ENCODE measurements at regions not wholly inside any gene's neighbourhood (a gene's known extent, or its start where the extent isn't known, plus 50 kb on each side); places are given as distances from the start of the nearest gene placed in this dataset.

GRCh38 chr11:112723676-112724495 is 237.3 kb upstream of the NCAM1 start:
- no peak overlapping the region for H3K27ac ChIP-seq (ENCODE audit: low read depth, low read length)
- H3K4me3 ChIP-seq (ENCODE audit: low read depth, low read length), result no peak overlapping the region
- H3K9me3 ChIP-seq (ENCODE audit: control insufficient read depth, insufficient read depth, low read length), result no peaks in the 10 kb centered on the region
- H3K27me3 ChIP-seq (ENCODE audit: control insufficient read depth, insufficient read depth, low read length), result no peaks in the 10 kb centered on the region
- H3K9ac ChIP-seq (ENCODE audit: low read depth, low read length), result no peak overlapping the region
- no peaks in the 10 kb centered on the region for H3K36me3 ChIP-seq (ENCODE audit: control insufficient read depth, insufficient read depth, low read length)
- H3K4me1 ChIP-seq (ENCODE audit: control insufficient read depth, insufficient read depth, low read length), result no peaks in the 10 kb centered on the region

GRCh38 chr11:112724496-112724790 is 236.8 kb upstream of the NCAM1 start:
- H3K36me3 ChIP-seq (ENCODE audit: control insufficient read depth, insufficient read depth, low read length), result no peaks in the 10 kb centered on the region
- H3K27ac ChIP-seq (ENCODE audit: low read depth, low read length), result no peak overlapping the region
- no peaks in the 10 kb centered on the region for H3K27me3 ChIP-seq (ENCODE audit: control insufficient read depth, insufficient read depth, low read length)
- H3K9me3 ChIP-seq (ENCODE audit: control insufficient read depth, insufficient read depth, low read length), result no peaks in the 10 kb centered on the region
- no peaks in the 10 kb centered on the region for H3K4me1 ChIP-seq (ENCODE audit: control insufficient read depth, insufficient read depth, low read length)
- H3K4me3 ChIP-seq (ENCODE audit: low read depth, low read length), result no peak overlapping the region
- H3K9ac ChIP-seq (ENCODE audit: low read depth, low read length), result no peak overlapping the region

GRCh38 chr11:112725636-112726035 is 235.6 kb upstream of the NCAM1 start:
- no peak overlapping the region for H3K27ac ChIP-seq (ENCODE audit: low read depth, low read length)
- H3K27me3 ChIP-seq (ENCODE audit: control insufficient read depth, insufficient read depth, low read length), result no peaks in the 10 kb centered on the region
- no peaks in the 10 kb centered on the region for H3K9me3 ChIP-seq (ENCODE audit: control insufficient read depth, insufficient read depth, low read length)
- no peak overlapping the region for H3K4me3 ChIP-seq (ENCODE audit: low read depth, low read length)
- no peaks in the 10 kb centered on the region for H3K36me3 ChIP-seq (ENCODE audit: control insufficient read depth, insufficient read depth, low read length)
- no peaks in the 10 kb centered on the region for H3K4me1 ChIP-seq (ENCODE audit: control insufficient read depth, insufficient read depth, low read length)
- H3K9ac ChIP-seq (ENCODE audit: low read depth, low read length), result no peak overlapping the region

- H3K36me3 ChIP-seq (ENCODE audit: control insufficient read depth, insufficient read depth, low read length), result no peaks in the 10 kb centered on the region
- no peak overlapping the region for H3K27ac ChIP-seq (ENCODE audit: low read depth, low read length)
- H3K9me3 ChIP-seq (ENCODE audit: control insufficient read depth, insufficient read depth, low read length), result no peaks in the 10 kb centered on the region
- no peaks in the 10 kb centered on the region for H3K4me1 ChIP-seq (ENCODE audit: control insufficient read depth, insufficient read depth, low read length)
- no peak overlapping the region for H3K9ac ChIP-seq (ENCODE audit: low read depth, low read length)
- H3K27me3 ChIP-seq (ENCODE audit: control insufficient read depth, insufficient read depth, low read length), result no peaks in the 10 kb centered on the region
- H3K4me3 ChIP-seq (ENCODE audit: low read depth, low read length), result no peak overlapping the region
These were observed 233.8 kb upstream of the NCAM1 start for GRCh38 chr11:112727341-112727841.

- Histone ChIP-seq H3K27me3 (ENCODE audit: control insufficient read depth, insufficient read depth, low read length) (no peaks in the 10 kb centered on the region), H3K27ac (ENCODE audit: low read depth, low read length) (no peak overlapping the region), H3K9me3 (ENCODE audit: control insufficient read depth, insufficient read depth, low read length) (no peaks in the 10 kb centered on the region)
These were observed 232.9 kb upstream of the NCAM1 start for GRCh38 chr11:112728288-112728687.

GRCh38 chr11:112728716-112729115 is 232.5 kb upstream of the NCAM1 start:
- H3K27me3 ChIP-seq (ENCODE audit: control insufficient read depth, insufficient read depth, low read length), result no peaks in the 10 kb centered on the region
- no peak overlapping the region for H3K4me3 ChIP-seq (ENCODE audit: low read depth, low read length)
- H3K9ac ChIP-seq (ENCODE audit: low read depth, low read length), result no peak overlapping the region
- H3K36me3 ChIP-seq (ENCODE audit: control insufficient read depth, insufficient read depth, low read length), result no peaks in the 10 kb centered on the region
- H3K9me3 ChIP-seq (ENCODE audit: control insufficient read depth, insufficient read depth, low read length), result no peaks in the 10 kb centered on the region
- no peaks in the 10 kb centered on the region for H3K4me1 ChIP-seq (ENCODE audit: control insufficient read depth, insufficient read depth, low read length)
- no peak overlapping the region for H3K27ac ChIP-seq (ENCODE audit: low read depth, low read length)

More at GRCh38 chr11:112728288-112728687, 232.9 kb upstream of the NCAM1 start:
- no peaks in the 10 kb centered on the region for H3K4me1 ChIP-seq (ENCODE audit: control insufficient read depth, insufficient read depth, low read length)
- H3K36me3 ChIP-seq (ENCODE audit: control insufficient read depth, insufficient read depth, low read length), result no peaks in the 10 kb centered on the region
- no peak overlapping the region for H3K4me3 ChIP-seq (ENCODE audit: low read depth, low read length)
- H3K9ac ChIP-seq (ENCODE audit: low read depth, low read length), result no peak overlapping the region

- Histone ChIP-seq H3K4me3 (ENCODE audit: low read depth, low read length) (no peak overlapping the region), H3K9me3 (ENCODE audit: control insufficient read depth, insufficient read depth, low read length) (no peaks in the 10 kb centered on the region), H3K27ac (ENCODE audit: low read depth, low read length) (no peak overlapping the region), H3K4me1 (ENCODE audit: control insufficient read depth, insufficient read depth, low read length) (no peaks in the 10 kb centered on the region), H3K9ac (ENCODE audit: low read depth, low read length) (no peak overlapping the region), H3K27me3 (ENCODE audit: control insufficient read depth, insufficient read depth, low read length) (no peaks in the 10 kb centered on the region), H3K36me3 (ENCODE audit: control insufficient read depth, insufficient read depth, low read length) (no peaks in the 10 kb centered on the region)
These were observed 230.6 kb upstream of the NCAM1 start for GRCh38 chr11:112730591-112730990.

- Histone ChIP-seq H3K36me3 (ENCODE audit: control insufficient read depth, insufficient read depth, low read length) (no peaks in the 10 kb centered on the region), H3K9me3 (ENCODE audit: control insufficient read depth, insufficient read depth, low read length) (no peaks in the 10 kb centered on the region), H3K4me1 (ENCODE audit: control insufficient read depth, insufficient read depth, low read length) (no peaks in the 10 kb centered on the region), H3K27ac (ENCODE audit: low read depth, low read length) (no peak overlapping the region), H3K9ac (ENCODE audit: low read depth, low read length) (no peak overlapping the region), H3K4me3 (ENCODE audit: low read depth, low read length) (no peak overlapping the region), H3K27me3 (ENCODE audit: control insufficient read depth, insufficient read depth, low read length) (no peaks in the 10 kb centered on the region)
These were observed 229.7 kb upstream of the NCAM1 start for GRCh38 chr11:112731538-112731937.

GRCh38 chr11:112732031-112732430 is 229.2 kb upstream of the NCAM1 start:
- H3K9ac ChIP-seq (ENCODE audit: low read depth, low read length), result no peak overlapping the region
- H3K9me3 ChIP-seq (ENCODE audit: control insufficient read depth, insufficient read depth, low read length), result no peaks in the 10 kb centered on the region
- H3K36me3 ChIP-seq (ENCODE audit: control insufficient read depth, insufficient read depth, low read length), result no peaks in the 10 kb centered on the region
- H3K4me3 ChIP-seq (ENCODE audit: low read depth, low read length), result no peak overlapping the region
- H3K27ac ChIP-seq (ENCODE audit: low read depth, low read length), result no peak overlapping the region
- H3K27me3 ChIP-seq (ENCODE audit: control insufficient read depth, insufficient read depth, low read length), result no peaks in the 10 kb centered on the region
- no peaks in the 10 kb centered on the region for H3K4me1 ChIP-seq (ENCODE audit: control insufficient read depth, insufficient read depth, low read length)

- Histone ChIP-seq H3K9ac (ENCODE audit: low read depth, low read length) (no peak overlapping the region), H3K9me3 (ENCODE audit: control insufficient read depth, insufficient read depth, low read length) (no peaks in the 10 kb centered on the region), H3K27ac (ENCODE audit: low read depth, low read length) (no peak overlapping the region), H3K36me3 (ENCODE audit: control insufficient read depth, insufficient read depth, low read length) (no peaks in the 10 kb centered on the region), H3K27me3 (ENCODE audit: control insufficient read depth, insufficient read depth, low read length) (no peaks in the 10 kb centered on the region), H3K4me3 (ENCODE audit: low read depth, low read length) (no peak overlapping the region), H3K4me1 (ENCODE audit: control insufficient read depth, insufficient read depth, low read length) (no peaks in the 10 kb centered on the region)
These were observed 227.0 kb upstream of the NCAM1 start for GRCh38 chr11:112734207-112734606.

- Histone ChIP-seq H3K36me3 (ENCODE audit: control insufficient read depth, insufficient read depth, low read length) (no peaks in the 10 kb centered on the region), H3K27me3 (ENCODE audit: control insufficient read depth, insufficient read depth, low read length) (no peaks in the 10 kb centered on the region), H3K27ac (ENCODE audit: low read depth, low read length) (no peak overlapping the region), H3K4me3 (ENCODE audit: low read depth, low read length) (no peak overlapping the region), H3K9ac (ENCODE audit: low read depth, low read length) (no peak overlapping the region), H3K9me3 (ENCODE audit: control insufficient read depth, insufficient read depth, low read length) (no peaks in the 10 kb centered on the region), H3K4me1 (ENCODE audit: control insufficient read depth, insufficient read depth, low read length) (no peaks in the 10 kb centered on the region)
These were observed 225.8 kb upstream of the NCAM1 start for GRCh38 chr11:112735470-112735869.
